ENCODE measurements at regions not wholly inside any gene's neighbourhood (a gene's known extent, or its start where the extent isn't known, plus 50 kb on each side); places are given as distances from the start of the nearest gene placed in this dataset.
A peak's percentile ranks its signal among the peaks of the same experiment; 100 is the strongest.
"Not testable (repeated sequence)": the region's sequence is repeated elsewhere in the genome, so short reads cannot be mapped to it uniquely, and the experiment has no call there.

DNA sequence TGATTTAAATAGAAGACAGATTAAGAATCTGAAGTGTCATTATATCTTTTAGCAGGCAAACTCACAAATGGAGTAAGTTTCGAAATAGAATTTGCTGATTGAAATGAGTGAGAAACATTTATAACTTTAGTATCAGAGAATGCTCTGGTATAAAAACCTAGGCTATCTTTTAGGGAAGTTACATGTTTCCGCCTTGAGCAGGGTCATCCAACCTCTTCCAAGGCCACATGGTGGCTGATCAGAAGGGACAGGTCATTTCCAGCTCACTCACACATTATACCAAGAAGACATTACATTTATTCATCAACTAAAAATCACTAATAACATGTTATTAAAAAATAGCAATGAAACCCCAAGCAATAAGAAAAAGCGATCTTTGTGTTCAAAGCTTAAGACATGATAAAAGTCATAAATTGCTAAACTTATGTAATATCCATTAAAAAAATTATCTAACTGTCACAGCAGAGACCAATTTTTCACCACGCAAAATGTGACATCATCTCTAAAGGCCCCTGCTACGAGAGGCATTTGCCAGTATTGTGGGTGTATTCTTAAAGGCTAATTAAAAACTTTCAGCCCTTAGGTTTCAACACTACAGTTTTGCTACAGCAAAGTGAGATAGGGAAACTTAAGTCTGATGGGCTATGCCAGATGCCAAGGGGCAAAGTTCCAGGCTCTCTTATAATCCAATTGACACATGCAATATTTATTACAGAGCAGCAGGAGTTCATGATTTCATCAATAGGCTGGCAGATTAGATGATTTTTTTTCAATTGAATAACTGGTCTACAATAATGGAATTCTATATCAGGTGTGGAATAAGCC, 240.4 kb upstream of the TBL1XR1 start:
- DNase-seq: no peak

DNA sequence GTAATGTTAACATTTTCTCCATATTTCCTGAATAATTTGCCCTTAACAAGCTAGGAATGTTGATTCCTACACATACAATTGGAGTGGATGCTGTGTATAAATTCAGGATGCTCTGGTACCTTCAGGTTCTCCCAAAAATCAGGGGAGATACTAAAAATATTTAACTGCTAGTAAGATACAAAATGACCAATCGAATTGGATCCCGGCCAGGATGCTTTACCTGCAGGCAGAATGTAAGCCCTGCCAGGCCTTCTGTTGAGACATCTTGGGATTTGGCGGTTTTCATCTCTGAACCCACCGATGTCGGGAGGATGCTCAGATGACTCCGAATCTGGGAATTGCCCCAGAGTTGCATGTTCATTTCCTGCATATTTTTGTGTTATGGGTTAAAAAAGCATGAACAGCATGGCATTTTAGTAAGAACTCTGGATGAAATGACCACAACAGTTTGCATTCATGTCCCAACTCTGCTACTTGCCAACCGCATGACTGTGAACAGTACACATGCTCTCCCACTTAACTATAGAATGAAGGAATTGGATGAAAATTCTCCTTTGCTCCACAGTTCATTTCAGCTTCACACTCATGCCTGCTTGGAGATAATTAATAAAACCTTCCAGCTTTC, 241.4 kb upstream of the TBL1XR1 start:
- DNase-seq: no peak

DNA sequence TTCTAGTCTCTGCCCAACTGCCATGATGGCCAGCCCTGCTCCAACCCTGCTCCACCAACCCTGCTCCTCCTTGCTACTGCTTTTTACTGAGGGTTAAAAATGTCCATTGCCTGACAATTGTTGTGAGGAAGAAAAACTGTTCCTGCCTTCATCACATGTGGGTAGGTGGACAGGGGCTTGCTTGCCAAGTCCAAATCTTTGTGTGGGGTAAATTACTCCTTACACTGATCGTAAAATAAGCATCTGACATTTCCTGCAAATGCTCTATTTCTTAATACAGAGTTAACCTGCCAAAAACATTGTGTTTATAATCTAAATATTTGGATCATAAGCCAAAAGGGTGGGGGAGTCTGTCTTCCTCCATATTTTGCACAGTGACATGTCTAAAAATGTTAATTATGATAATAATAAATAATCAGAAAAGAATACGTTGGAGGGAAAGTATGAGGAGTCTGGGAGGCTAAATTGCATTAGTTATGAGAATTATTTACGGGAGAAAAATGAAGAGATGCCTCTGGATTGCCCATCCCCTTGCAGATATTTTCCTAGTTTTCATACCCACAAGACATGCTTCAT, 242.5 kb upstream of the TBL1XR1 start:
- DNase-seq: no peak

DNA sequence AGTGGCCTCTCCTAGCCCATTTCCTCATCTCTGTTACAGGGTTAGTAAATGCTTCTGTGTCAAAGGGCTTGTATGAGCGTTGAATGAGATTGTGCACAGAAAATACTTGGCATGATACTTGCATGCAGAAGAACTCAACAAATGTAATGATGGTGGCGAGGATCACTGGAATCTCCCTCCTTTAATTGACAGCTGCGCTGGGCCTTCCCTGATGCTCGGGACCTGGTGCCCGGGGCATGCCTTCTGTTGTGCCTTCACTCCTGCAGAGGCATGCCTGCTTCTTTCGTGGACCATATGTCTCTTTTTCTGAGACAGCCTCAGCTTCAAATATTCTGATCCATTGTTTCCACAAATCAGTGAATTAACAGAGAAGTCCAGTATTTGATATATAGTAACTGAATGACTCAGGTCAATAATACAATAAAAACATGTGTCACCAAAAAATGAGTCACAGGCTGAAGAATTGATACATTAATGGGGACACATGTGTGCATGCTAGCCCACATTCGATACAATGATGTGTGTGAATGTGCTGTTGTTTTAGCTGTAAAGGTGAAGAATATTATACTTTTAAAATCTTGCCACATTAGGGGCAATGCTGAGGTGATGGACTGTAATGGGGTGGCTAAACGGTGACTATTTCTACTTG, 243.3 kb upstream of the TBL1XR1 start:
- DNase-seq: no peak

DNA sequence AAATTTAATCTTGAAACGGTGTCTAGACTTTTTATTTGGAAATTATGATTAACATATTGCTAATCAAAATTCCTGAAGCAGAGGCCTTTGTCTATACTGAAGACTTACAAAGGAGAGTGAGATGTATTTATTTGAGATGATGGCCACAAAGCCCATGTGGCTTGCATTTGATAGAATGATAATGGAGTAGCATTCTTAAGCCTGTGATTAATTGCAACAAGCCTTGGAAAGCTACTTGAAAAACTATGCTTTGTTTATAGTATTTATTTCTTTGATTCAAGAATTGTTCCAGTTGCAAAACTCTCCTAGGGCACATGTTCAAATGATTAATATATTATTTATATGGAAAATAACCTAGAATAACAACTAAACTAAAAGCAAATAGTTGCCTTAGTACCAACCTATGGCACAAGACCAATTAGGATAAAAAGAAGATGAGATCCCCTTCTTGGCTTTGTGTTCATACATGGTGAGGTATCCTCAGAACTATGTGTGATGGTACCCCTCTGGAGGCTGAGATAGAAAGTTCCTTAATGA, 244.1 kb upstream of the TBL1XR1 start:
- DNase-seq: no peak

DNA sequence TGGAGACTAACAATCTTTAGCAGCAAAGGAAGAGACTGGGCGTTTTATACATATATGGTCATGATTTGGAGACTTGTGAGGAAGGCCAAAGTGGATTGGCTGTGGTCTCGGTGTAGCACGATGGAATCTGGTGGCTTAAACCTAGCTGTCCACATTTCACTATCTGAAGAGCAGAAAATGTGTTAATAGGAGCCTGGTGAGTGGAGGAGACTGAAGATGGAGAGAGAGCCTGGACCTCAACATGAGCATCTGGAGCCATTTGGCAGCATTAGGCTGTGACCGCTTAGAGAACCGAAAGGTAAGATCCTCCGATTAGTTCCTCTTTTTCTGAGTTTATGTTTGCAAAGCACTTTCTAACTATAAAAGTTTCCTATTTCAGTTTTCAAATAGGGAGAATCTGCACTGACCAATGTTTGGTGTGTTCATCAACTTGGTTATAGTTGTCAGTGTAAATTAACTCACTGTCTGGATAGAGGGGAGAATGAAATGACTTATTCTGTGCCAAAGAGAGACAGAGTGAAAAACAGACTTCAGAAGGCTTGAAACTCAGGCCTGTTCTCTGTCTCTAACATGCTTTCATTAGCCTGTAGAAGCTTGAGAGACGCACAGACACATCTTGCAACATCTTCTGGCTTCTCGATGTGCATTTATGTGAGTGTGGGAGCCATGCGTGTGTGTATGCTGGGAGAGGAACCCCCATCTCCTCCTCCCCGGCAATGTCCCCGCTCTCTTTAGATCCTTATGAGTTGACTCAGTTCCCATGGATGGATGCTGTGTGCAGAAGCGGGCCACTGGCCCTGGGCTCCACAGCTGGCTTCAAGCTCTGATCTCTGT, 244.7 kb upstream of the TBL1XR1 start:
- no peak for DNase-seq

DNA sequence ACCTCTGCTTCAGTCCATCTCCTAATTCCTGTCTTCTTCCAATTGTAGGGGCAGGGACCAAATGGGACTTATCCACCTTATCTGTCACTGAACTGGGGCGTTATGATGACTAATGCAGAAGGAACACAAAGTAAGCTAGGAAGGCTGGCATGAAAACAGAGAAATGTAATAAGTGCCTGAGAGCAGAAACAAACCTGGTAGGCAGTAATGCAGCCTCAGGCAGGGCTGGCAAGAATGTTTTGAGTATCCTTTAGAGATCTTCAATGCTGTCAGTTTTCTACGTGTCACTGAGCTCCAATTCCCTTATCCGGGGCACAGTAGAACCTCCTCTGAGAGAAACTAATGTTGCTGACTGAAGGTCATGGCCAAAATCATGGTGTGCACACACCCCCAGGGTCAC, 246.2 kb upstream of the TBL1XR1 start:
- no peak for DNase-seq

DNA sequence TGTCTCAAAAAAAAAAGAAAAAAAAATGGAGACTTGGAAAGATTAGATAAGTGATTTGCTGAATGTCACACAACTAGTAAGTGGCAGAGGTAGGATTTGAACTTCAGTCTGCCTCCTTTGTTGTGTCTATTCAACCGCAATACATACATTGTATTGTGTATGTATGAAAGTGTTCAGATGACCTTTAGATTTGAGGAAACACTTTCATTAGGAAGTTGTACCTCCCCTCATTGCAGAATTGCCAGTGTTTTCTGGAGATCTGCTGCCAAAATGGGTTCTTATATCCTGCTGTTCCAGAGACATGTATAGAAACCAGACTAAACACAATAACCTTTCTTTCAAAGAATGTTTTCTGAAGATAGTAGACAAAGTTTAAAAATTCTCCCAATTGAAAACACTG, 247.4 kb upstream of the TBL1XR1 start:
- DNase-seq: no peak

DNA sequence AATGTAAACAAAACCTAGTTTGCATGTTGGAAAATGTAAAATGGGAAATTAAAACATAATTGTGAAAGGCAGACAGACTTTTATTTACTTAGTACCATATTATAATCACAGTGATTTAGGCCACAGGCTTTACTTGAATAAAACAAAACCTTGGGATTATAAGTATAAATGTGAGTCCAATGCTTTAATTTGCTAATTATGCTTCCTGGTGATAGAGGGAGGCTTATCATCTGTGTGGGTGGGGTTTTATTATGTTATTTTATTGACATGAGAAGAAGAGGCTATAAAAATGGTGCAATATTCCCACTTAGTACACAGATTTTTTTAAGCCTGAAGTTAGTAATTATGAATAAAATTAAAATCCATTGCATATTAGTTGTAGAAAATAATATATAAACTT, 248.3 kb upstream of the TBL1XR1 start:
- no peak for DNase-seq

DNA sequence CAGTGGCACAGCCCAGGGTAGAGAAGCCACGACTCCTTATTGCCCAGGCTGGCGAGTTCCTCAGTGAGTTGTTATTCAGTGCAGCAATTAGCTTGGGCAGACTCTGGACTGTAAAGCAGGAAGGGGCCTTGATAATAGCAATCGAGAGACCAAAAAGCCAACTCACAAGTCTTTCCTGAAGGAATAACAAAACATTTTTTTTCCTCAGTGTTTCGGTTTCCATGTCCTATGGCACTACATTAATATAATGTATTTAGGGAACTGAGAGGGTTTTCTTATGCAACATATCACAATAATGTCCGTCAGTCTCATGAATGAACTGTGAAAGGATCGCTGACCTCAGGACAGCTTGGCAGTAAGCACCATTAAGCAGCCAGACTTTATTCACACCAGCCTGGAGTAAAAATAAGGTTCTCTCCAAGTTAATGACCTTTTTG, 248.9 kb upstream of the TBL1XR1 start:
- no peak for DNase-seq

DNA sequence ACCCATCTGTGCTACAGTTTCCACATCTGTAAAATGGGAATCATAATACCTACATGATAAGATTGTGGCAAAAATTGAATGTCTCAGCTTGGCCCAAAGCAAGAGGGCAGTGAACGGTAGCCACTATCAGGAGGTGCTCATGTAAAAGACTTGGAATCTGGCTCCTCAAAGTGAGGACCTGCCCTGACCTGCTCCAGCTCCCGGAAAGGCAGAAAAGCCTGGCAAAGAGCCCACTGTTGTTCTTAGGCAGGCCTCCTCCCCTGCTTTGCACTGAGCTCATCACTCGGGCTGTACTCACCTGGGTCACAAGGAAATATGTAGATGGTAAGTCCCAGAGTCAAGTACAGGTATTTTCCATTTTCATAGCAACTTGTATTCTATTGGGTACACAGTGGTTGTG, 250.7 kb upstream of the TBL1XR1 start:
- DNase-seq: no peak

DNA sequence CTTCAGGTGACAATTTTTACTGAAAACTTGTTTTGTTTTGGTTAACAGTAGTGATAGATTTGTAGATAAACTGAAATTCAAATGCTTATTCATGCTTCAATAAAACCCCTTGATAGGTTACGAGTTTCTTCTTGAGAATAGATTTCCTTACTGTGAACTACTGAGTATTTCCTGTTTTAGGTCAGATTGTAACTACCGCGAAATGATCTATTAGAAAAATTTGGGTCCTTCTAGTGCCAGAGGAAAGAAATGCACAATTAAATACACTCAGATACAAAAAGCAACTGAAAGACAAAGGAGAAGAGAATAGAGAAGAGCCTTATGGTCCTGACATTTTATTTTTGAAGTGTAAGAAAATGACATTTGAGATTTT, 251.7 kb upstream of the TBL1XR1 start:
- peak; percentile 8 for DNase-seq

DNA sequence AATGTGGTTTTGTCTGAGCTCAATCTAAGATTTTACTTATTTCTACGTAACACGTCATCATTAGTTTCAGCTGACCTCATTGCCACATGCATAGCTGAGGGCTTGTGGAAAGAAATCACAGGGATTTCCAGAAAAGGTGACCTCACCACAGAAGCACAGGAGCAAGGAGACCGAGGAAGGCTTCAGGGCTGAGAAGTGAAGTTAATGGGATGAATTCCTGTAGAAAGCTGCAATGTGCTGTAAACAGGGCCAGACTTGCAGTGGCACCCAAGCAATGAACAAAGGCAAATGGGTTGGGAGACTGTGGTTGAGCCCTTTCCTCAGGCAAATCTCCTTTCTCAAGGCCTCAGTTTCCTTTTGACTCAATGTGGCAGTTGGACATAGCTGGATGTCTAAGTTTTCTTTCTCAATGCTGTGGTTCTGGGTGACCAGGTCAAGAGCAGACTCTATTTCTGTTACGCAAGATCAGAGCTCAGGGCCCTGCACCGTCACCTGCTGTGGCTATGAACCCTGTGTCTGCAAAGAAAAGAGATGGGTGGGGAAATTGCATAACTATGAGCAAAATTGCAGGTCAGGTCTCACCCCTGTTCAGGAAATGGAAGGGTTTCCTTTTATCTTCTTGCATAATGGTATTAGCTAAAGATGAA, 252.2 kb upstream of the TBL1XR1 start:
- peak; percentile 49 for DNase-seq

DNA sequence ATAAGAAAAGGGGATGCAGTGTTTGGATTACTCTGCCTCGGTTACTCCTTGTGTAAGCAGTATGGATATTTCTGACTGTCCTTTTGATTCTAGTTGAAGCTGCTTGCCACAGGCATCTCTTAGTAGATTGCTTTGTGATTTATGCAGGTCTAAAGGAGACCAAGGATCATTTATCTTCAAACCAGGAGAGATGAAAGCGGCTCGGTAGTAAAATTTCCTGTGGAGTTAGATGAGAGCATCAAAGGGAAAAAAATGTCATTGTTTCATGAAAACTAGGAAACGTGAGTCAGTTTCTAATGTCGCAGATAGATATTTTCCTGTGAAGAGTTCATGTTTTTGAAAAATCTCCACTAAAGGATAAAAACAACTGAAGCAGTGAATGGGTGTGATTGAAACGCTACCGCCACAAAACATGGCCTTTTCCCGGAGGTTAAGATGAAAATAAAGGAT, 254.0 kb upstream of the TBL1XR1 start:
- no peak for DNase-seq

DNA sequence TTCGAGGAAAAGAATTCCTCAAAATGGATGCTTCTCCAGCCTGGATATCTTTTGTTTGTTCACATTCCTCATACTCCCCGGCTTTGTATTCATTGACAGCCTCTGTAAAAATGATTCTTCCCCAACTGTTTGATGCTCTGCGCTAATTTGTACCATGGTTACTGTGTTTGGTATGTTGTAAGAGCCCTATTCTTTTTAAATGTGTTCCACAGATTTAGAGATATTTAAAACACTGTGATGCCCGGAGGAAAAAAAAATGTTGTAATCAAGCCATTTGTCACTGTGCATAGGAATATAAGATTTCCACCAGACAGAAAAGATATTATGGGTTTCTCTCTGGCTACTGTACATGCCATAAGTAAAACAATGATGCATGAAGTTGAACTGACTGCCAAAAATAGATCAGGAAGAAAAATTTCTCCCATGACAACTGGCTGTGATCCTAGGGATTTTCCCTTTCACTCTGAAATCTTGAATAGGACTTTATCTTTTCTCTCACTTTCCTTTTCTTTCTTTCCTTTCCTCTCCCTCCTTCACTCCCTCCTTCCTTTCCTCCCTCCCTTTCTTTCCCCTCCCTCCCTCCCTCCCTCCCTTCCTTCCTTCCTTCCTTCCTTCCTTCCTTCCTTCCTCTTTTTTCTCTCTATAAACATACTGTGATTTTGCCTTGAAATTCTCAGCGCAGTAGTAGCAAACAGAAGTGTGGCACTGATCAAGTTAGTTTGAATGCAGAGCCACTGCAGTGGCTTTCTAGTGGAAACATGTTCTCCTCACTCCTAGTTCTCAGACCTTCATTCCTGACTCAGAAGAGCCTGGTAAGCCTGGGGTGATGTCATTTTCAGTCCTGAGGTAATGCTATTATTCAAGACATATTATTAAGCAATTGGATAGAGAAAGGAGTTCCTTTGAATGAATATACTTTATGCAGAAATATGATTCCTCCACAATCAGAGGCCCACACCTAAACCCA, 254.9 kb upstream of the TBL1XR1 start:
- DNase-seq: peak; percentile 1

DNA sequence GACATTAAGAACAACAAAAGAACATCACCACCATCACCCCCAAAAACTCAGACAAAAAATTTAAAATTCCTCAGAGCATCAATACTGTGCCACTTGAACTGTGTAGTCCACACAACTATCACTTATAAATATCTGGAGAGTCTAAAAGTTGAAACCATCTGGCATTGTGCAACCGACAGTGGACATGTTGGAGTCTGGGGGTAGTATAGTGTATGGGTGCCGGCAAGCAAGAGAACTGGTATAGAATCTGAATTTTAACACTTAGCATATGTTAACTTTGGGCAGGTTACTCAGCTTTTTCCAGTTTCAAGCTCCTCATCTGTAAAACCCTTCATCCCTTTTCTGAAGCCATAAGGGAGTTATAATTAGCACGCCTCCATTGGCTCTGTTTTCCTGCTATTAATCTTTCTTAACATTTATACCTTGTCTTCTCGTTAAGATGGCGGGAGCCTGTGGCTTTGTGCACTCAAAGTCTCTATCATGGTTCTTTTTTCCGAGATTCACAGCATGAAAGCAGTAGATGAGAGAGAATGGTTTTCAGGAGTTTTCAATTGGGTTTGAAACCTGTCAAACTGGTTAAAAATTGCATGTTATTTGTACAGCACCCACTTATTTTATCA, 255.7 kb upstream of the TBL1XR1 start:
- DNase-seq: no peak

DNA sequence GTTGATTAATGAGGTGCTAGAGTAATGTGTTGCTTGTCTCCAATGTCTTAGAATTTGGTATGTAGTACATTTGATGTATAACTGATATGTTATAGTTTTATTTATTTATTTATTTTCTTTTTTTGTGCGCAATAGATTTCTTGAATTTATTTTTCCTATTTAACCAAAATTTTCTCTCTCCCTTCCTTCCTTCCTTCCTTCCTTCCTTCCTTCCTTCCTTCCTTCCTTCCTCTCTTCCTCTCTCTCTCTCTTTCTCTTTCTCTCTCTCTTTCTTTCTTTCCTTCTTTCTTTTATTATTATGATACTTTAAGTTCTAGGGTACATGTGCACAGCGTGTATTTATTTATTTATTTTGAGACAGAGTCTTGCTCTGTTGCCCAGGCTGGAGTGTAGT, 256.2 kb upstream of the TBL1XR1 start:
- DNase-seq: no peak

DNA sequence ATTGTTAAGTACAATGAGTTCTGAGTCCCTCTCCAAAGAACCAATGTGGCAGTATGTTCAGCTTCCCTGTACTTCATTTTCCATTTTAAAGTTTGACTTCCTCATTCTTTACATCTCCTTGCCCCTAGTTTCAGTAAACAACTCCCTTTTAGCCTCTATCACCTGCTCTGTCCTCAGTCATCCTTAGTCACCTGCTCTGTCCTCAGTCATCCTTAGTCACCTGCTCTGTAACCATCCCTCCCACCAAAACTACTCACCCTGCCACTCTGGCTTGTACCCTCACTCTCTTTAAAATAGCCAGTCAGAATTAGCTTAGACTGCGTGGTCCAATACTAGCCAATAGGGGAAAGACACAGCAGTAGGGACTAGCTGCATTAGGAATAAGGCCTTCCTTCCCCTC, 259.9 kb upstream of the TBL1XR1 start:
- DNase-seq: not testable (repeated sequence)

DNA sequence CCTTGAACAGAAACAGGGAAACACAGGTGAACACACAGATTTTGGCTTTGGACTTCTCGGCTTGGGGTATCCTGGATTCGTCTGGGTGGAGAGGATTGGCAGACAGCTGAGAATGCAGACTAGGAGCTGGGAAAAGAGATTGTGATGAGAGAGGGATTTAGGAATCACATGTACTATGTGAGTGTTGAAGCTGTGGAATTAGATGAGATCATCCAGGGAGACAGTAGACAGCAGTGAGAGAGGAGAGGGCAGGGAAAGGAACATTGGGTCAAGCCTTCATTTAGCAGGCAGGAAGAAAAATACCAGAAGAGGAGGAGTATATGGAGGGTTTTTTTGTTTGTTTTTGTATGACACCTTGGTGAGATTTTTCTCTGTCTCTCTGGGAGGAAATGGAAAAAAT, 262.1 kb upstream of the TBL1XR1 start:
- no peak for DNase-seq

DNA sequence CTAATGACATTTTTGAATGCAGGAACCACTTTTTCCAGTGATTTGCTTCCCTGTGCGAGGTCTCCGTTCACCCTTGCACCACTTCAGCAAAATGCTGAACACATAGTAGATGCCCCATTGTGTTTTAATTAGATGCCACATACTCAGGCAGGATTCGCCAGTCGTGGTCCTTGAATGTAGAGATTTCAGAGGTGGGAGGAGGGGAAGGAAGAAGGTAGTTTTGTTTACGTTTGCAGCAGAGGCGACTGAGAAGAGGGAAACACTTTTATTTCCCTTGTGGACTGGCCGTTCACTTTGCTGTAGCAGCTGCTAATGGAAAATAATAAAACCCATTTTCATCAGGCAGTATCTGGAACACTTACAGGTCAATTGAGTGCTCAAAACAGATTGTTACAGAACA, 262.8 kb upstream of the TBL1XR1 start:
- DNase-seq: no peak
